Body of pancreas (tissue), 4 donors: ENCODE measurements at regions not wholly inside any gene's neighbourhood (a gene's known extent, or its start where the extent isn't known, plus 50 kb on each side); places are given as distances from the start of the nearest gene placed in this dataset.

Experiments
- ATAC-seq: fragments of 150-250 bp; one replicate; pipeline ENCODE4 v1.9.1; 2016
- DNase-seq, 4 donors: peaks; one replicate each; pipeline ENCODE4 v3.0.0-alpha.2; 2019
- H3K27ac ChIP-seq, 4 donors: fragments of 200-600 bp; sonication (generic); 1 replicate in 3 of 4; 2 replicates in 1 of 4; pipeline versions ENCODE4 v1.5.1 to v1.6.1; 2016 to 2019; ENCODE audit warnings: mild to moderate bottlenecking in 1 of 4, mixed read lengths in 1 of 4, moderate library complexity in 1 of 4
- H3K27me3 ChIP-seq, 2 donors: fragments of 200-600 bp; sonication (generic); one replicate each; pipeline ENCODE4 v1.6.0; 2016; ENCODE audit warnings: mild to moderate bottlenecking in 1 of 2
- H3K36me3 ChIP-seq, 2 donors: fragments of 200-600 bp; sonication (generic); replicated peaks in 1 of 2; 2 replicates each; pipeline ENCODE4 v1.5.1; 2016; ENCODE audit warnings: low read depth in 2 of 2; ENCODE audit not compliant: insufficient read depth in 1 of 2
- H3K4me1 ChIP-seq: fragments of 200-600 bp; sonication (generic); one replicate; pipeline ENCODE4 v1.6.0; 2016
- H3K4me3 ChIP-seq, 2 donors: fragments of 200-600 bp; sonication (generic); 1 replicate in 1 of 2; 2 replicates in 1 of 2; pipeline ENCODE4 v1.5.1; 2016 to 2019
- H3K9me3 ChIP-seq, 3 donors: fragments of 200-600 bp; sonication (generic); 1 replicate in 2 of 3; 2 replicates in 1 of 3; pipeline ENCODE4 v1.5.1; 2016
- POLR2A ChIP-seq, 3 donors: fragments of 450-650 bp; IDR thresholded peaks; one replicate each; pipeline ENCODE4 v1.6.1; 2016; ENCODE audit warnings: antibody characterized with exemption in 3 of 3, mild to moderate bottlenecking in 2 of 3
- WGBS, 2 donors: methylation state at CpG; one replicate each; pipeline ENCODE4 v1.1.5; 2017; 5-methylcytosine and 5-hydroxymethylcytosine counted together
- intact Hi-C: fragments of 100-400 bp; cut with DNase I; formaldehyde crosslinking; loops from one replicate; pipeline ENCODE4 v1.15.1; 2023
- TF ChIP-seq, protein P1 (sequence below), 7 experiments: fragments of 450-650 bp in 4 of 7; fragments of 200-600 bp in 3 of 7; sonication (generic) in 3 of 7; IDR thresholded peaks; one replicate each; pipeline ENCODE4 v1.5.1; 2016 to 2019; ENCODE audit warnings: antibody characterized with exemption in 7 of 7

DNA sequence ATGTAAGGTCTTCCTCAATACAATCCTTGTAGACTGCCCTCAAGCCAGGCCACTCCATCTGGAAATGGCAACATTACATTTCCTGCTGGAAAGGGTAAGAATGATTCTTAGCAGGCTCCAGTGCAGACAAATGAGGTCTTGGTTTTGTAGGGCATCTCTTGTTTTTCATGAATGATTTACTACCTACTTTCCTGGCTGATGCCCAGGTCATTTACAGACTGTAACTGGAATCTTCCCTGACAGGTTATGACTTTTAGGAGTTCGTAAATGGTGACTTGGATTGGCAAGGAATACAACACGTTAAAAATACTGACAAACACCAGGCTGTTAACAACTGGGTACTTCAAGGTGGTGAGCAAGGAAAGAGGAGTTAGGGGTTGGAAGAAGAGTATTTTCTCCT lies 510.5 kb upstream of the TNC start:
- no peak for TF ChIP-seq POLR2A (IDR thresholded peaks at IDR 0.05)
- TF ChIP-seq, protein P1, sequence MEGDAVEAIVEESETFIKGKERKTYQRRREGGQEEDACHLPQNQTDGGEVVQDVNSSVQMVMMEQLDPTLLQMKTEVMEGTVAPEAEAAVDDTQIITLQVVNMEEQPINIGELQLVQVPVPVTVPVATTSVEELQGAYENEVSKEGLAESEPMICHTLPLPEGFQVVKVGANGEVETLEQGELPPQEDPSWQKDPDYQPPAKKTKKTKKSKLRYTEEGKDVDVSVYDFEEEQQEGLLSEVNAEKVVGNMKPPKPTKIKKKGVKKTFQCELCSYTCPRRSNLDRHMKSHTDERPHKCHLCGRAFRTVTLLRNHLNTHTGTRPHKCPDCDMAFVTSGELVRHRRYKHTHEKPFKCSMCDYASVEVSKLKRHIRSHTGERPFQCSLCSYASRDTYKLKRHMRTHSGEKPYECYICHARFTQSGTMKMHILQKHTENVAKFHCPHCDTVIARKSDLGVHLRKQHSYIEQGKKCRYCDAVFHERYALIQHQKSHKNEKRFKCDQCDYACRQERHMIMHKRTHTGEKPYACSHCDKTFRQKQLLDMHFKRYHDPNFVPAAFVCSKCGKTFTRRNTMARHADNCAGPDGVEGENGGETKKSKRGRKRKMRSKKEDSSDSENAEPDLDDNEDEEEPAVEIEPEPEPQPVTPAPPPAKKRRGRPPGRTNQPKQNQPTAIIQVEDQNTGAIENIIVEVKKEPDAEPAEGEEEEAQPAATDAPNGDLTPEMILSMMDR (IDR thresholded peaks at IDR 0.05), result no peak
- Histone ChIP-seq H3K4me3 (no peak overlapping the region), H3K27ac (no peak overlapping the region), H3K27me3 (no peaks in the 10 kb centered on the region), H3K36me3 (no peaks in the 10 kb centered on the region), H3K9me3 (no peaks in the 10 kb centered on the region), H3K4me1 (no peaks in the 10 kb centered on the region)
- WGBS, 2 donors, result 43 to 60% methylated on average over 2 of the region's 2 CpGs
- DNase-seq (no peak), ATAC-seq (no peak)
- intact Hi-C loops, result no loop called here

DNA sequence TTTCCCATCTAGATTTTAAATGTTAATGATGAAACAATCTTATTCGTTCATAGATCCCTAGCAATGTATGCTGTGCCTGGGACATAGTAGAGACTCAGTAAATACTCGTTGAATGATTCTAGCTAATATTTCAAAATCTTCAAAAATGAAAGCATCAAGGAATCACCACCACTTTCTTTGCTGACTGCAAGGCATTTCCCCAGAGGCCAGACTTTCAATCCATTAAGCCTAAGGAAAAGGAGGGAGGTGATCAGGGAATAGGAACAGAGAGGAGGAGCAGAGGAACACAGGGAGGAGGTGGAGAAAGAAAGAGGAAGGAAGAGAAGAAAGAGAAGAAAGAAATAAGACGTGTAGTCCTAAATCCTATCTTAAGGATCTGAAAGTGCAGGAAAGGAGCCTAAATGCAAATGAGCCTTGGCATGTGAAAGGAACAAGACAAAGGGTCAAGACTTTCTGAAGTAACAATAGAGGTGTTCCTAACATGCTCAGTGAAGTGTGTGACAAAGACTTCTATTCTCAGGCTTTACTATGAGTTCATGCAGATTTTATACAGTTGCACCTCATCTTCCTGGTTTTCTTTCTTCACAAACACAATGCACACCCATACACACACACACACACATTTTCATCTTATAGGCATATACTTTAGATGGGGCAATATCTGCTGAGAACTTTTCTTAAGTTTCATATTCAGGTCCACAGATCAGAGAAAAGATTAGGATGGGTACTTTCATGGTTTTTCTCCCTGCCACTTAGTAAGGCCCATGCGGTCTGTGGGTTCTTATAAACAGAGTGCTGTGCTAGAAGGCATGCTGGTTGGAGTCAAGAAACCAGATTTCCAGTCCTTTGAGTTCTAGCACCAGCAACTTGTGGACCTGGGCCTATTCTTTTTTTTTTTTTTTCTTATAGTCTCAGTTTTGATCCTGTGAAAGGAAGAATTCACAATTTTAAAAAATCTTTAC lies 512.2 kb upstream of the TNC start:
- ATAC-seq, result no peak

DNA sequence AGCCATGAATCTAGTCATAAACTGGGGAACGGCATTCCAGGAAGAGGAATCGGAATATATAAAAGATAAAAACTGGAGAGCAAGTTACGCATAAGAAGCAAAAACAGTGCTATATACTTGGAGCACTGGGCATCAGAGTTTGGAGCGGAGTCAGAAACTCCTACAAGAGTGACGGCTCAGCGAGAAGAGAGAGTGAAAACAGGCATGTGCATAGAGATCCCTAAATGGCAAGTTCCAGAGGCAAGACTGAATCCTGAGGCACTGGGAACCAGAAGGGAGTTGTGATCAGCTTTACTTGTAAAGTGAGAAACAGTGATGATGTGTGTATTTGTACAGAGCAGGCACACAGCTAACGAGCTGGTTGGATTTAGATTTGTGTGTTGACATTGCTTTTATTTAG lies 514.4 kb upstream of the TNC start:
- Histone ChIP-seq H3K27me3 (no peaks in the 10 kb centered on the region), H3K27ac (no peak overlapping the region), H3K4me3 (no peak overlapping the region), H3K9me3 (no peaks in the 10 kb centered on the region), H3K36me3 (no peaks in the 10 kb centered on the region), H3K4me1 (no peaks in the 10 kb centered on the region)
- TF ChIP-seq, protein P1 (IDR thresholded peaks at IDR 0.05), result no peak
- no peak for TF ChIP-seq POLR2A (IDR thresholded peaks at IDR 0.05)
- 72 to 77% methylated on average over 7 of the region's 7 CpGs for WGBS, 2 donors
- DNase-seq (no peak), ATAC-seq (no peak)
- intact Hi-C loops, result no loop called here

More for the DNA sequence above, 512.2 kb upstream of the TNC start:
- H3K27ac ChIP-seq, result no peak overlapping the region
- no peaks in the 10 kb centered on the region for H3K36me3 ChIP-seq
- intact Hi-C loops, result no loop called here
- no peaks in the 10 kb centered on the region for H3K27me3 ChIP-seq
- WGBS, 2 donors, result 58 to 66% methylated on average over 4 of the region's 4 CpGs
- H3K9me3 ChIP-seq, result no peaks in the 10 kb centered on the region
- H3K4me1 ChIP-seq, result no peaks in the 10 kb centered on the region
- no peak for TF ChIP-seq POLR2A (IDR thresholded peaks at IDR 0.05)
- TF ChIP-seq, protein P1 (IDR thresholded peaks at IDR 0.05), result no peak
- DNase-seq, result no peak
- H3K4me3 ChIP-seq, result no peak overlapping the region

DNA sequence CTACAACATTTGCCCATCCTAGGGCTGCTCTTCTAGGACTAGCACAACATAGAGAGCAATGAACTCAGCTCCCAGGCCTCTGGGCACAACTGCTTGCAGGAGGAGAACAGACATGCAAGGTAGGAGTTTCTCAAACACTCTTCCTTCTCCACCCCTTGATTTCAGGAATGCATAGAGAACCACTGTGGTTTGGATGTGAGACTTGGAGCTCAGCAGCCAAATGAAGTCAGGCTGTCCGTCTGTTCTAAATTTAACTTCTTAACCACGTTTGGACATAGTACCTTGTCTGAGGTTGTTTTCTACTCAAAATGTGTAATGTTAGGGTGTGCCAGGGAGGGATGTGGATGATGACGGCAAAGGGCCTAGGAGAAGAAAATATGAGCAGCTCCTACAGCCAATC lies 515.1 kb upstream of the TNC start:
- ATAC-seq (no peak), DNase-seq (no peak)
- Histone ChIP-seq H3K27ac (no peak overlapping the region), H3K9me3 (no peaks in the 10 kb centered on the region), H3K4me1 (no peaks in the 10 kb centered on the region), H3K4me3 (no peak overlapping the region), H3K27me3 (no peaks in the 10 kb centered on the region), H3K36me3 (no peaks in the 10 kb centered on the region)
- WGBS, 2 donors, result 47 to 57% methylated on average over 3 of the region's 3 CpGs
- intact Hi-C loops, result no loop called here
- TF ChIP-seq, protein P1 (IDR thresholded peaks at IDR 0.05), result no peak
- no peak for TF ChIP-seq POLR2A (IDR thresholded peaks at IDR 0.05)
